CD4-positive, alpha-beta T cell (primary cell): ENCODE measurements at regions not wholly inside any gene's neighbourhood (a gene's known extent, or its start where the extent isn't known, plus 50 kb on each side); places are given as distances from the start of the nearest gene placed in this dataset.
A peak's percentile ranks its signal among the peaks of the same experiment; 100 is the strongest.

Source experiments
- ATAC-seq: fragments of 200-7000 bp; cut with Tn5 transposase; one replicate; pipeline ENCODE4 v1.10.0; 2022; ENCODE audit warnings: mild to moderate bottlenecking; ENCODE audit not compliant: poor library complexity
- CTCF ChIA-PET: fragments of 350-600 bp; sonication (Branson Sonifier 250); formaldehyde crosslinking; loops from one replicate; lab custom pipeline; 2021; ENCODE audit warnings: antibody characterized with exemption, inconsistent platforms; lab: Charles Lee
- POLR2A ChIA-PET: fragments of 350-600 bp; sonication (Branson Sonifier 250); formaldehyde crosslinking; loops from one replicate; lab custom pipeline; 2021; ENCODE audit warnings: antibody characterized with exemption, inconsistent platforms; lab: Charles Lee
- DNase-seq, 14 experiments: peaks; one replicate each; pipeline ENCODE4 v3.0.0-alpha.2; 2013 to 2020; ENCODE audit warnings: mixed read lengths in 2 of 14
- H3K27ac ChIP-seq, 2 donors: one replicate each; pipeline versions ENCODE4 v1.5.1 to v1.7.0; 2013; ENCODE audit warnings: low read length in 2 of 2, low read depth in 1 of 2, mild to moderate bottlenecking in 1 of 2
- H3K27me3 ChIP-seq, 2 experiments: 1 replicate in 1 of 2; 2 replicates in 1 of 2; pipeline versions ENCODE4 v1.6.1 to v1.7.0; 2013; ENCODE audit warnings: low read length in 2 of 2, control low read depth in 1 of 2, mild to moderate bottlenecking in 1 of 2, moderate library complexity in 1 of 2; ENCODE audit not compliant: insufficient read depth in 2 of 2, control insufficient read depth in 1 of 2
- H3K36me3 ChIP-seq: one replicate; pipeline ENCODE4 v1.6.1; 2013; ENCODE audit warnings: low read length, control low read depth; ENCODE audit not compliant: insufficient read depth
- H3K4me1 ChIP-seq: one replicate; pipeline ENCODE4 v1.6.1; 2013; ENCODE audit warnings: low read length, control low read depth; ENCODE audit not compliant: insufficient read depth
- H3K4me3 ChIP-seq: one replicate; pipeline ENCODE4 v1.5.1; 2013; ENCODE audit warnings: mild to moderate bottlenecking, low read length, moderate library complexity
- H3K9me3 ChIP-seq, 2 experiments: 1 replicate in 1 of 2; 2 replicates in 1 of 2; pipeline versions ENCODE4 v1.6.1 to v1.7.0; 2013; ENCODE audit warnings: low read length in 2 of 2, mild to moderate bottlenecking in 2 of 2, control low read depth in 1 of 2, moderate library complexity in 1 of 2; ENCODE audit not compliant: control insufficient read depth in 1 of 2, insufficient read depth in 1 of 2
- H3K27ac Mint-ChIP-seq: one replicate; pipeline ENCODE4 v1.8.0; 2020; ENCODE audit warnings: mixed read lengths
- H3K27me3 Mint-ChIP-seq: one replicate; pipeline ENCODE4 v1.8.0; 2021; ENCODE audit warnings: mixed read lengths
- H3K36me3 Mint-ChIP-seq: one replicate; pipeline ENCODE4 v1.8.0; 2021; ENCODE audit warnings: low read depth, mixed read lengths
- H3K4me1 Mint-ChIP-seq: one replicate; pipeline ENCODE4 v1.8.0; 2021; ENCODE audit warnings: low read depth, mixed read lengths
- H3K4me3 Mint-ChIP-seq: one replicate; pipeline ENCODE4 v1.8.0; 2020; ENCODE audit warnings: mild to moderate bottlenecking, mixed read lengths
- H3K9me3 Mint-ChIP-seq: one replicate; pipeline ENCODE4 v1.8.0; 2020; ENCODE audit warnings: mixed read lengths
- CTCF ChIP-seq: fragments of 200-600 bp; IDR thresholded peaks from one replicate; pipeline ENCODE4 v1.8.0; 2022; ENCODE audit warnings: antibody characterized with exemption, mild to moderate bottlenecking
- intact Hi-C, 2 experiments: fragments of 100-400 bp; cut with DNase I in 1 of 2; cut with micrococcal nuclease in 1 of 2; formaldehyde crosslinking; loops; one replicate each; pipeline versions ENCODE4 v1.15.1 to v1.9.0; 2023 to 2025; cut with DNase I, micrococcal nuclease

- no peaks in the 10 kb centered on the region for H3K27me3 Mint-ChIP-seq
- no peak overlapping the region for H3K4me3 ChIP-seq
- no peak overlapping the region for H3K27ac Mint-ChIP-seq
- no peak overlapping the region for H3K27ac ChIP-seq
- H3K9me3 Mint-ChIP-seq: no peaks in the 10 kb centered on the region
- no peak for ATAC-seq
- H3K4me1 ChIP-seq: peaks cover 21% of the 10 kb centered on the region
- POLR2A ChIA-PET: interaction anchor here (1.2 kb wide), 1 partner anchor 91 kb away, joined by 3 read pairs; no protein-coding TSS in a partner anchor
- no peaks in the 10 kb centered on the region for H3K27me3 ChIP-seq
- no peak overlapping the region for H3K4me3 Mint-ChIP-seq
- no peaks in the 10 kb centered on the region for H3K4me1 Mint-ChIP-seq
- peaks cover 0 to 11% of the 10 kb centered on the region in 2 experiments for H3K9me3 ChIP-seq
- H3K36me3 Mint-ChIP-seq: no peaks in the 10 kb centered on the region
- H3K36me3 ChIP-seq: no peaks in the 10 kb centered on the region
- TF ChIP-seq CTCF: no peak
- intact Hi-C loops: no loop called here
- CTCF ChIA-PET: no interaction called here
- no peak for DNase-seq
These were observed 76.9 kb upstream of the ITGB1 start for GRCh38 chr10:33034931-33035330.

DNA sequence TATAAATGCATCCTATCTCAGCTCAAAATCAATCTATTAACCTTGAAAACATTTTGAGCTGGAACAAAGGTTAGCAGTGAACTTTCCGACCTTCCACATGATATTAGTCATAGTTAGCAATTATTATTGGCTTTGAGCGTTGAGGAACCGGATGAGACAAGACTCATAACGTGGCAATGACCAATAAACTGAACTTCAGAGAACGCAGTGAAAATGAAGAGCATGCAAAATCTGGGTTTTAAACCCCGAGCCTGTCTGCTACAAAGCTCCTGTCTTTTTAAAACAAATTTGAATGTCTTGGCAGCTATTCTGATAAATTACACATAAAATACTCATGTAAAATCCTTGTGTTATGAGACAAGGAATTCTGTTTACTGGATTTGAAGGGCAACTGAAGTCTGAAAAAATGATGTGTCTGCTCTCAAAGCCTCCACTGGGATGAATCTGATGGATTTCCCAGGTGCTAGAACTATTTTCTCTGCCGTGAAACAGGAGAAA is 74.7 kb upstream of the ITGB1 start:
- DNase-seq (peak in 1 of 14 experiments; percentile 34), ATAC-seq (no peak)
- Mint-ChIP-seq H3K27ac (peak overlapping the region; percentile 29), H3K4me3 (no peak overlapping the region), H3K36me3 (no peaks in the 10 kb centered on the region), H3K9me3 (no peaks in the 10 kb centered on the region), H3K4me1 (peaks cover 20% of the 10 kb centered on the region), H3K27me3 (no peaks in the 10 kb centered on the region)
- H3K4me3 ChIP-seq: no peak overlapping the region
- H3K27me3 ChIP-seq: no peaks in the 10 kb centered on the region
- POLR2A ChIA-PET: interaction anchor here (0.6 kb wide), 1 partner anchor 107 kb away, joined by 5 read pairs; no protein-coding TSS in a partner anchor
- H3K4me1 ChIP-seq: peaks cover 40% of the 10 kb centered on the region
- intact Hi-C loops: no loop called here
- peaks cover 0 to 8% of the 10 kb centered on the region in 2 experiments for H3K9me3 ChIP-seq
- TF ChIP-seq CTCF: no peak
- no peaks in the 10 kb centered on the region for H3K36me3 ChIP-seq
- CTCF ChIA-PET: interaction anchor here (1.3 to 1.8 kb wide), 2 partner anchors 24 to 123 kb away, joined by 4 to 6 read pairs; no protein-coding TSS in a partner anchor
- no peak overlapping the region for H3K27ac ChIP-seq

- ATAC-seq: no peak
- intact Hi-C loops: no loop called here
- TF ChIP-seq CTCF: no peak
- Mint-ChIP-seq H3K36me3 (no peaks in the 10 kb centered on the region), H3K27ac (peak overlapping the region; percentile 29), H3K27me3 (no peaks in the 10 kb centered on the region), H3K9me3 (no peaks in the 10 kb centered on the region), H3K4me3 (no peak overlapping the region), H3K4me1 (peaks cover 27% of the 10 kb centered on the region)
- no peak for DNase-seq
- H3K27ac ChIP-seq: no peak overlapping the region
- peaks cover 43% of the 10 kb centered on the region for H3K4me1 ChIP-seq
- ChIA-PET POLR2A (interaction anchor here (0.6 to 0.7 kb wide), 2 partner anchors 69 to 107 kb away, joined by 3 to 5 read pairs; no protein-coding TSS in a partner anchor), CTCF (interaction anchor here (1.3 to 1.8 kb wide), 2 partner anchors 23 to 123 kb away, joined by 4 to 6 read pairs; no protein-coding TSS in a partner anchor)
- no peaks in the 10 kb centered on the region for H3K27me3 ChIP-seq
- H3K36me3 ChIP-seq: no peaks in the 10 kb centered on the region
- no peak overlapping the region for H3K4me3 ChIP-seq
- peaks cover 0 to 4% of the 10 kb centered on the region in 2 experiments for H3K9me3 ChIP-seq
These were observed 74.0 kb upstream of the ITGB1 start for GRCh38 chr10:33031815-33032653.
